ENCODE measurements at regions not wholly inside any gene's neighbourhood (a gene's known extent, or its start where the extent isn't known, plus 50 kb on each side); places are given as distances from the start of the nearest gene placed in this dataset.

GRCh38 chr17:52368886-52369285 is 210.4 kb upstream of the CA10 start:
- TF ChIP-seq CTCF (IDR thresholded peaks at IDR 0.05; ENCODE audit: insufficient read depth, missing control alignments) = no peak
- FAIRE-seq (no peak), DNase-seq (ENCODE audit: insufficient read length, low spot score) (no peak)

- no peak for DNase-seq (ENCODE audit: insufficient read length, low spot score)
- FAIRE-seq = no peak
- TF ChIP-seq CTCF (IDR thresholded peaks at IDR 0.05; ENCODE audit: insufficient read depth, missing control alignments) = no peak
Measured at GRCh38 chr17:52357854-52358253, 199.3 kb upstream of the CA10 start.

GRCh38 chr17:52336796-52337195 is 178.3 kb upstream of the CA10 start:
- no peak for FAIRE-seq
- DNase-seq (ENCODE audit: insufficient read length, low spot score) = no peak
- no peak for TF ChIP-seq CTCF (IDR thresholded peaks at IDR 0.05; ENCODE audit: insufficient read depth, missing control alignments)

GRCh38 chr17:52306314-52306713 is 147.8 kb upstream of the CA10 start:
- TF ChIP-seq CTCF (IDR thresholded peaks at IDR 0.05; ENCODE audit: insufficient read depth, missing control alignments) = no peak
- FAIRE-seq (no peak), DNase-seq (ENCODE audit: insufficient read length, low spot score) (no peak)

- TF ChIP-seq CTCF (IDR thresholded peaks at IDR 0.05; ENCODE audit: insufficient read depth, missing control alignments) = no peak
- FAIRE-seq (no peak), DNase-seq (ENCODE audit: insufficient read length, low spot score) (no peak)
Measured at GRCh38 chr17:52298881-52299280, 140.4 kb upstream of the CA10 start.

GRCh38 chr17:52297230-52298010 is 138.9 kb upstream of the CA10 start:
- peak; percentile 51 for TF ChIP-seq CTCF (IDR thresholded peaks at IDR 0.05; ENCODE audit: insufficient read depth, missing control alignments)
- DNase-seq (ENCODE audit: insufficient read length, low spot score) = no peak
- FAIRE-seq = no peak

- DNase-seq (ENCODE audit: insufficient read length, low spot score) (no peak), FAIRE-seq (no peak)
- no peak for TF ChIP-seq CTCF (IDR thresholded peaks at IDR 0.05; ENCODE audit: insufficient read depth, missing control alignments)
Measured at GRCh38 chr17:52294301-52294700, 135.8 kb upstream of the CA10 start.
